Chondrocyte (in vitro differentiated cells): ENCODE measurements at regions not wholly inside any gene's neighbourhood (a gene's known extent, or its start where the extent isn't known, plus 50 kb on each side); places are given as distances from the start of the nearest gene placed in this dataset.

Source experiments
- DNase-seq: peaks from one replicate; pipeline ENCODE4 v3.0.0; 2021; ENCODE audit warnings: mixed read lengths, low spot score
- H3K27ac Mint-ChIP-seq: one replicate; pipeline ENCODE4 v1.8.0; 2021; ENCODE audit warnings: mild to moderate bottlenecking, moderate library complexity, mixed read lengths; ENCODE audit not compliant: unreplicated experiment
- H3K27me3 Mint-ChIP-seq: 2 replicates; pipeline ENCODE4 v1.8.0; 2021; ENCODE audit warnings: low read depth, mixed read lengths
- H3K36me3 Mint-ChIP-seq: 2 replicates; pipeline ENCODE4 v1.8.0; 2021; ENCODE audit warnings: low read depth, mixed read lengths
- H3K4me1 Mint-ChIP-seq: 2 replicates; pipeline ENCODE4 v1.8.0; 2021; ENCODE audit warnings: low read depth, mild to moderate bottlenecking, mixed read lengths
- H3K4me3 Mint-ChIP-seq: one replicate; pipeline ENCODE4 v1.8.0; 2021; ENCODE audit warnings: mild to moderate bottlenecking, moderate library complexity, mixed read lengths; ENCODE audit not compliant: unreplicated experiment
- H3K9me3 Mint-ChIP-seq: 2 replicates; pipeline ENCODE4 v1.8.0; 2021; ENCODE audit warnings: low read depth, mixed read lengths
- CTCF ChIP-seq: fragments of 200-600 bp; sonication (generic); IDR thresholded peaks from 2 replicates; pipeline ENCODE4 v1.5.0; 2021; ENCODE audit warnings: antibody characterized with exemption, mild to moderate bottlenecking, moderate library complexity

- Mint-ChIP-seq H3K4me1 (no peaks in the 10 kb centered on the region), H3K27me3 (no peaks in the 10 kb centered on the region), H3K9me3 (no peaks in the 10 kb centered on the region), H3K27ac (no peak overlapping the region), H3K4me3 (no peak overlapping the region), H3K36me3 (no peaks in the 10 kb centered on the region)
- no peak for TF ChIP-seq CTCF
- DNase-seq = no peak
These were observed 351.3 kb downstream of the SLITRK1 start for GRCh38 chr13:83531022-83531421.

- no peak for TF ChIP-seq CTCF
- H3K4me1 Mint-ChIP-seq = peaks cover 13% of the 10 kb centered on the region
- no peak overlapping the region for H3K27ac Mint-ChIP-seq
These were observed 365.5 kb downstream of the SLITRK1 start for GRCh38 chr13:83516781-83517180.

GRCh38 chr13:83515268-83516015 lies 366.8 kb downstream of the SLITRK1 start:
- no peak for DNase-seq

More at GRCh38 chr13:83516781-83517180, 365.5 kb downstream of the SLITRK1 start:
- Mint-ChIP-seq H3K27me3 (peaks cover 2% of the 10 kb centered on the region), H3K4me3 (no peak overlapping the region), H3K36me3 (no peaks in the 10 kb centered on the region), H3K9me3 (no peaks in the 10 kb centered on the region)
- DNase-seq = no peak

GRCh38 chr13:83508771-83509301 lies 373.4 kb downstream of the SLITRK1 start:
- Mint-ChIP-seq H3K4me3 (no peak overlapping the region), H3K4me1 (peaks cover 5% of the 10 kb centered on the region), H3K9me3 (no peaks in the 10 kb centered on the region), H3K36me3 (no peaks in the 10 kb centered on the region), H3K27ac (no peak overlapping the region), H3K27me3 (peaks cover 2% of the 10 kb centered on the region)
- no peak for DNase-seq
- TF ChIP-seq CTCF = no peak

More at GRCh38 chr13:83515268-83516015, 366.8 kb downstream of the SLITRK1 start:
- peaks cover 2% of the 10 kb centered on the region for H3K27me3 Mint-ChIP-seq
- no peaks in the 10 kb centered on the region for H3K36me3 Mint-ChIP-seq
- H3K9me3 Mint-ChIP-seq = no peaks in the 10 kb centered on the region
- TF ChIP-seq CTCF = no peak
- peaks cover 10% of the 10 kb centered on the region for H3K4me1 Mint-ChIP-seq
- no peak overlapping the region for H3K4me3 Mint-ChIP-seq
- H3K27ac Mint-ChIP-seq = no peak overlapping the region

GRCh38 chr13:83503424-83503823 lies 378.9 kb downstream of the SLITRK1 start:
- Mint-ChIP-seq H3K36me3 (no peaks in the 10 kb centered on the region), H3K27me3 (no peaks in the 10 kb centered on the region), H3K27ac (peak overlapping the region; percentile 5), H3K4me3 (no peak overlapping the region), H3K9me3 (peaks cover 3% of the 10 kb centered on the region), H3K4me1 (peaks cover 10% of the 10 kb centered on the region)
- DNase-seq = no peak
- TF ChIP-seq CTCF = no peak
